DOHH2 (cell line): ENCODE measurements at regions not wholly inside any gene's neighbourhood (a gene's known extent, or its start where the extent isn't known, plus 50 kb on each side); places are given as distances from the start of the nearest gene placed in this dataset.
"Not testable (repeated sequence)": the region's sequence is repeated elsewhere in the genome, so short reads cannot be mapped to it uniquely, and the experiment has no call there.

Source experiments
- H3F3A ChIP-seq: fragments of 200-600 bp; sonication (generic), shearing (Covaris generic); 2 replicates; pipeline ENCODE4 v1.6.0; 2016; ENCODE audit warnings: antibody characterized with exemption, mild to moderate bottlenecking; ENCODE audit not compliant: control insufficient read depth, insufficient read depth
- H3K27ac ChIP-seq: fragments of 200-600 bp; sonication (generic); 2 replicates; pipeline ENCODE4 v1.5.1; 2014; ENCODE audit warnings: low read depth, mild to moderate bottlenecking, low read length, moderate library complexity
- H3K27me3 ChIP-seq: fragments of 200-600 bp; sonication (generic); 2 replicates; pipeline ENCODE4 v1.6.1; 2014; ENCODE audit warnings: mild to moderate bottlenecking, low read length, mixed read lengths; ENCODE audit not compliant: control insufficient read depth
- H3K36me3 ChIP-seq: fragments of 200-600 bp; sonication (generic); 2 replicates; pipeline ENCODE4 v1.6.1; 2014; ENCODE audit warnings: mild to moderate bottlenecking, low read length, moderate library complexity, mixed read lengths; ENCODE audit not compliant: control insufficient read depth
- H3K4me1 ChIP-seq: fragments of 200-600 bp; sonication (generic); 2 replicates; pipeline ENCODE4 v1.6.1; 2014; ENCODE audit warnings: mild to moderate bottlenecking, low read length, mixed read lengths; ENCODE audit not compliant: control insufficient read depth
- H3K4me2 ChIP-seq: fragments of 200-600 bp; sonication (generic); 2 replicates; pipeline ENCODE4 v1.6.0; 2014; ENCODE audit warnings: mild to moderate bottlenecking, low read length, moderate library complexity
- H3K4me3 ChIP-seq: fragments of 200-600 bp; sonication (generic); 2 replicates; pipeline ENCODE4 v1.5.1; 2014; ENCODE audit warnings: mild to moderate bottlenecking, low read length, mixed read lengths
- H3K79me2 ChIP-seq: fragments of 200-600 bp; sonication (generic); 2 replicates; pipeline ENCODE4 v1.6.1; 2014; ENCODE audit warnings: mild to moderate bottlenecking, low read length, mixed read lengths; ENCODE audit not compliant: control insufficient read depth
- H3K9me2 ChIP-seq: fragments of 200-600 bp; sonication (generic); replicated peaks from 2 replicates; pipeline ENCODE4 v1.6.1; 2014; ENCODE audit warnings: mild to moderate bottlenecking, low read length, mixed read lengths; ENCODE audit not compliant: control insufficient read depth
- H3K9me3 ChIP-seq: fragments of 200-600 bp; sonication (generic); 2 replicates; pipeline ENCODE4 v1.6.1; 2014; ENCODE audit warnings: antibody characterized with exemption, low read length, mixed read lengths; ENCODE audit not compliant: control insufficient read depth, insufficient read depth
- H4K20me1 ChIP-seq: fragments of 200-600 bp; sonication (generic); 2 replicates; pipeline ENCODE4 v1.6.0; 2014; ENCODE audit warnings: low read depth, mild to moderate bottlenecking, antibody characterized with exemption, low read length, moderate library complexity; ENCODE audit not compliant: control insufficient read depth, insufficient read depth
- CTCF ChIP-seq: fragments of 200-600 bp; sonication (generic); IDR thresholded peaks from one replicate; pipeline ENCODE4 v1.5.1; 2014; ENCODE audit warnings: antibody characterized with exemption, mild to moderate bottlenecking, low read depth, low read length; ENCODE audit not compliant: poor library complexity, severe bottlenecking
- EZH2phosphoT487 ChIP-seq: fragments of 200-600 bp; sonication (generic); IDR thresholded peaks from 2 replicates; pipeline ENCODE4 v1.6.1; 2017; ENCODE audit warnings: borderline replicate concordance, mild to moderate bottlenecking, antibody characterized with exemption, low read length, moderate library complexity, mixed read lengths

DNA sequence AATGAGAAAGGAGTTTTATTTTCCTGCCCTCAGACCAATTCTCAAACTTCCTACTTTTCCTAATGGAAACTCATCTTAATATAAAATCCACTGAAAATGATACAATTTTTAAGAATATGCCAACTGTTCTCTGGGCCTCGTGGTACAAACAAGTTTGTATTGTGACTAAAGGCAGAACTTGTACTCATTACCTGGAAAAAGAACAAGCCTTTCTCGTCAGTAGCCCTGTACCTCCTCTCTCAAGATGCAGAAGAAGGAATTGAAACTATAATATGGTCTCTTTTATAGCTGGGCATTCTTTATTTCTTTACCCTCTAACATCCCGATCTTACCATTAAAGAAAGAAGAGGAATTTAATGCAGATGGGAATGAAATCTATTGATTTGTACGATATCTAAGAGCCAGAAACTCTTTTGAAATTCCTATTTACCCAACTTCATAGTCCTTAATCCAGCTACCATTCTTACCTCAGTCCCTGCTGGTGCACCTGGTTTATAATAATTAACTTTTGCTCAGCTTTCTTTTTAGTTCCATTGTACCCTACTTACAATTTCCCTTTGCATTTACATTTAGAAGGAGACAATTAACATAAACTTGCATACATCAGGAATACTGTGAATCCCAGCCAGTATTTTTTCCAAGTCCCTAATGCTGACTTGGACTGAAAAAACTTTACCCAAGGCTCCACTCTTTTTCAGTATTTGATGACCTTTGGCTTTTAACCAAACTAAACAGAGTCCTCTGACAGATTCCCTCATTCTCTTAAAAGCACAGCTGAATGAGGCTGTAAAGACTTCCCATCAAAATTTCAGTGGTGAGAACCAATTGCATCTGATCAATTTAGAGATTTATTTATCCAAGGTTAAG, 1162.4 kb downstream of the BRINP3 start:
- no peaks in the 10 kb centered on the region for H3K9me3 ChIP-seq
- no peaks in the 10 kb centered on the region for H3K79me2 ChIP-seq
- H3K4me1 ChIP-seq = no peaks in the 10 kb centered on the region
- no peaks in the 10 kb centered on the region for H3K27me3 ChIP-seq
- TF ChIP-seq CTCF (no peak), EZH2phosphoT487 (no peak)
- H4K20me1 ChIP-seq = no peaks in the 10 kb centered on the region
- no peaks in the 10 kb centered on the region for H3F3A ChIP-seq
- H3K4me3 ChIP-seq = no peak overlapping the region
- no peaks in the 10 kb centered on the region for H3K36me3 ChIP-seq
- H3K4me2 ChIP-seq = no peak overlapping the region
- H3K9me2 ChIP-seq = no peaks in the 10 kb centered on the region
- H3K27ac ChIP-seq = no peak overlapping the region

- no peak overlapping the region for H3K4me3 ChIP-seq
- H3K27me3 ChIP-seq = no peaks in the 10 kb centered on the region
- TF ChIP-seq CTCF = no peak
- no peak for TF ChIP-seq EZH2phosphoT487
- no peak overlapping the region for H3K27ac ChIP-seq
- no peaks in the 10 kb centered on the region for H3F3A ChIP-seq
- H3K4me2 ChIP-seq = no peak overlapping the region
- H3K79me2 ChIP-seq = no peaks in the 10 kb centered on the region
- no peaks in the 10 kb centered on the region for H3K36me3 ChIP-seq
- no peaks in the 10 kb centered on the region for H3K9me2 ChIP-seq
- H3K9me3 ChIP-seq = no peaks in the 10 kb centered on the region
- no peaks in the 10 kb centered on the region for H4K20me1 ChIP-seq
- no peaks in the 10 kb centered on the region for H3K4me1 ChIP-seq
These were observed 1154.6 kb downstream of the BRINP3 start for GRCh38 chr1:189323091-189323490.

GRCh38 chr1:189331071-189331470, 1146.6 kb downstream of the BRINP3 start:
- H3F3A ChIP-seq, H3K9me3 ChIP-seq, H3K27me3 ChIP-seq, H3K36me3 ChIP-seq, H3K79me2 ChIP-seq, H4K20me1 ChIP-seq, H3K4me2 ChIP-seq, H3K27ac ChIP-seq, H3K4me3 ChIP-seq, H3K9me2 ChIP-seq, H3K4me1 ChIP-seq: not testable (repeated sequence)
